HepG2 (cell line): ENCODE measurements at regions not wholly inside any gene's neighbourhood (a gene's known extent, or its start where the extent isn't known, plus 50 kb on each side); places are given as distances from the start of the nearest gene placed in this dataset.

Experiments
- CHD2 ChIP-seq: IDR thresholded peaks from 2 replicates; pipeline ENCODE4 v1.6.1; 2011; ENCODE audit warnings: low read depth, low read length, improper control_type of control experiment
- EP300 ChIP-seq, 3 experiments: sonication (generic) in 1 of 3; formaldehyde crosslinking in 1 of 3; IDR thresholded peaks; 2 replicates each; pipeline versions ENCODE4 v1.5.1 to v1.6.1; 2011 to 2020; ENCODE audit warnings: low read depth in 2 of 3, low read length in 2 of 3, borderline replicate concordance in 1 of 3, improper control_type of control experiment in 1 of 3, mild to moderate bottlenecking in 1 of 3, missing genetic modification reagents in 1 of 3, moderate library complexity in 1 of 3
- FOXM1 ChIP-seq: sonication (generic); formaldehyde crosslinking; IDR thresholded peaks from 2 replicates; pipeline ENCODE4 v1.5.0; 2020; ENCODE audit warnings: missing genetic modification reagents
- GRHL1 ChIP-seq: sonication (generic); formaldehyde crosslinking; conservative IDR thresholded peaks from 2 replicates; pipeline ENCODE4 v1.8.0; 2022; ENCODE audit warnings: missing genetic modification reagents
- MAFF ChIP-seq: IDR thresholded peaks from 2 replicates; pipeline ENCODE4 v1.6.1; 2011; ENCODE audit warnings: low read depth, low read length, improper control_type of control experiment
- U2AF1 ChIP-seq: fragments of 200-400 bp; formaldehyde crosslinking; optimal IDR thresholded peaks from 2 replicates; pipeline ENCODE3; 2017; ENCODE audit warnings: mild to moderate bottlenecking, low read depth, low read length
- ZNF232 ChIP-seq: sonication (generic); formaldehyde crosslinking; IDR thresholded peaks from 2 replicates; pipeline ENCODE4 v1.4.0; 2020; ENCODE audit warnings: missing genetic modification reagents, borderline replicate concordance
- TF ChIP-seq, protein P1 (sequence below): sonication (generic); formaldehyde crosslinking; IDR thresholded peaks from 2 replicates; pipeline ENCODE4 v1.4.0; 2020; ENCODE audit warnings: low read depth, missing genetic modification reagents

DNA sequence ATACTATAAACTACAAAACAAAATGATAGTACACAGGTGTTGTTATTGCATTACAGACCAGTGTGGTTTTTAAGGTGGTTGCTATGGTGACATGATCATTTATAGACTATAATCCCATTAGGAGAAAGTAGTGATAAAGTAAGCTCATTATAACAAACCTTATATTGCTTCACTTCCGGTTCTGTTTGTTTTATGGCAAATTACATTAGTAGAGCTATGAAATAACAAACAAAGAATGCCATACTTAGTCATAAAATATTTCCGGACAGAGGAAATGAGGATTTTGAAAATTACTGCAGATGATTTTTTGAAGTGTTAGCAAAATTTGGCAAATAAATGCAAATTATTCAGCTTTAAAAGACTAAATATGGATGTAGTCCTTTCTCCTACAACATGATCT, 640.4 kb upstream of the ARPP21 start:
- no peak for TF ChIP-seq U2AF1
- TF ChIP-seq CHD2 = no peak
- no peak for TF ChIP-seq MAFF
- no peak for TF ChIP-seq ZNF232
- TF ChIP-seq, protein P1, sequence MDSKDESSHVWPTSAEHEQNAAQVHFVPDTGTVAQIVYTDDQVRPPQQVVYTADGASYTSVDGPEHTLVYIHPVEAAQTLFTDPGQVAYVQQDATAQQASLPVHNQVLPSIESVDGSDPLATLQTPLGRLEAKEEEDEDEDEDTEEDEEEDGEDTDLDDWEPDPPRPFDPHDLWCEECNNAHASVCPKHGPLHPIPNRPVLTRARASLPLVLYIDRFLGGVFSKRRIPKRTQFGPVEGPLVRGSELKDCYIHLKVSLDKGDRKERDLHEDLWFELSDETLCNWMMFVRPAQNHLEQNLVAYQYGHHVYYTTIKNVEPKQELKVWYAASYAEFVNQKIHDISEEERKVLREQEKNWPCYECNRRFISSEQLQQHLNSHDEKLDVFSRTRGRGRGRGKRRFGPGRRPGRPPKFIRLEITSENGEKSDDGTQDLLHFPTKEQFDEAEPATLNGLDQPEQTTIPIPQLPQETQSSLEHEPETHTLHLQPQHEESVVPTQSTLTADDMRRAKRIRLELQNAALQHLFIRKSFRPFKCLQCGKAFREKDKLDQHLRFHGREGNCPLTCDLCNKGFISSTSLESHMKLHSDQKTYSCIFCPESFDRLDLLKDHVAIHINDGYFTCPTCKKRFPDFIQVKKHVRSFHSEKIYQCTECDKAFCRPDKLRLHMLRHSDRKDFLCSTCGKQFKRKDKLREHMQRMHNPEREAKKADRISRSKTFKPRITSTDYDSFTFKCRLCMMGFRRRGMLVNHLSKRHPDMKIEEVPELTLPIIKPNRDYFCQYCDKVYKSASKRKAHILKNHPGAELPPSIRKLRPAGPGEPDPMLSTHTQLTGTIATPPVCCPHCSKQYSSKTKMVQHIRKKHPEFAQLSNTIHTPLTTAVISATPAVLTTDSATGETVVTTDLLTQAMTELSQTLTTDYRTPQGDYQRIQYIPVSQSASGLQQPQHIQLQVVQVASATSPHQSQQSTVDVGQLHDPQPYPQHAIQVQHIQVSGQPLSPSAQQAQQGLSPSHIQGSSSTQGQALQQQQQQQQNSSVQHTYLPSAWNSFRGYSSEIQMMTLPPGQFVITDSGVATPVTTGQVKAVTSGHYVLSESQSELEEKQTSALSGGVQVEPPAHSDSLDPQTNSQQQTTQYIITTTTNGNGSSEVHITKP (CRISPR knock-in tag) = no peak
- no peak for TF ChIP-seq GRHL1 (CRISPR knock-in tag)
- TF ChIP-seq FOXM1 = no peak
- no peak for TF ChIP-seq EP300 (IDR thresholded peaks at IDR 0.05; ENCODE audit: low read depth in 2 of 2, low read length in 2 of 2)
- no peak for TF ChIP-seq EP300 (CRISPR knock-in tag; IDR thresholded peaks at IDR 0.05; ENCODE audit: borderline replicate concordance)
